K562 (cell line): ENCODE measurements at regions not wholly inside any gene's neighbourhood (a gene's known extent, or its start where the extent isn't known, plus 50 kb on each side); places are given as distances from the start of the nearest gene placed in this dataset.

Experiments used
- ATF1 ChIP-seq, 2 experiments: fragments of 450-650 bp in 1 of 2; IDR thresholded peaks; 2 replicates each; pipeline ENCODE4 v1.6.1; 2016; ENCODE audit warnings: missing compliant biosample characterization in 1 of 2, missing genetic modification characterization in 1 of 2
- CCAR2 ChIP-seq: fragments of 200-400 bp; formaldehyde crosslinking; IDR thresholded peaks from 2 replicates; pipeline ENCODE4 v1.6.1; 2017; ENCODE audit warnings: mild to moderate bottlenecking, low read depth, low read length
- COPS2 ChIP-seq: fragments of 450-650 bp; conservative IDR thresholded peaks from 2 replicates; pipeline ENCODE4 v1.6.1; 2016; ENCODE audit warnings: mild to moderate bottlenecking, moderate library complexity
- ELF1 ChIP-seq: fragments of 200-800 bp; sonication (Bioruptor generic); IDR thresholded peaks from 2 replicates; pipeline ENCODE4 v1.6.1; 2016; ENCODE audit warnings: missing genetic modification characterization, missing compliant biosample characterization
- JUND ChIP-seq, 2 experiments: IDR thresholded peaks; 2 replicates in 1 of 2; 3 replicates in 1 of 2; pipeline ENCODE4 v1.6.1; 2011; ENCODE audit warnings: borderline replicate concordance in 2 of 2, low read depth in 2 of 2, low read length in 2 of 2, improper control_type of control experiment in 1 of 2, missing biosample characterization in 1 of 2, missing genetic modification characterization in 1 of 2, missing genetic modification reagents in 1 of 2
- KDM5B ChIP-seq: fragments of 200-600 bp; sonication (generic); IDR thresholded peaks from 2 replicates; pipeline ENCODE4 v1.6.1; 2012; ENCODE audit warnings: low read depth, mild to moderate bottlenecking, moderate library complexity, low read length, control low read depth, inconsistent platforms; ENCODE audit not compliant: insufficient replicate concordance
- MAFF ChIP-seq: IDR thresholded peaks from 2 replicates; pipeline ENCODE4 v1.6.1; 2012; ENCODE audit warnings: low read length, improper control_type of control experiment
- NFE2L1 ChIP-seq: fragments of 450-650 bp; IDR thresholded peaks from 2 replicates; pipeline ENCODE4 v1.6.1; 2016; ENCODE audit warnings: missing genetic modification characterization, low read depth, mild to moderate bottlenecking, missing compliant biosample characterization, moderate library complexity, borderline replicate concordance
- RBM17 ChIP-seq: fragments of 200-400 bp; formaldehyde crosslinking; IDR thresholded peaks from 2 replicates; pipeline ENCODE4 v1.6.1; 2017; ENCODE audit warnings: low read depth, mild to moderate bottlenecking, low read length, borderline replicate concordance
- RFX7 ChIP-seq: fragments of 250-450 bp; sonication (Bioruptor Pico); IDR thresholded peaks from 2 replicates; pipeline ENCODE4 v1.5.1; 2021; ENCODE audit warnings: mild to moderate bottlenecking
- SMAD1 ChIP-seq: fragments of 150-350 bp; IDR thresholded peaks from 2 replicates; pipeline ENCODE4 v1.6.1; 2014; ENCODE audit warnings: low read length, low read depth; ENCODE audit not compliant: partially characterized antibody
- SNIP1 ChIP-seq: fragments of 450-650 bp; IDR thresholded peaks from 2 replicates; pipeline ENCODE4 v1.7.1; 2017; ENCODE audit warnings: low read depth, mild to moderate bottlenecking
- SOX6 ChIP-seq: fragments of 450-650 bp; IDR thresholded peaks from 2 replicates; pipeline ENCODE4 v1.6.1; 2014; ENCODE audit warnings: mild to moderate bottlenecking
- SUPT5H ChIP-seq: fragments of 450-650 bp; IDR thresholded peaks from 2 replicates; pipeline ENCODE4 v1.6.1; 2016
- ZBTB17 ChIP-seq: fragments of 450-650 bp; formaldehyde crosslinking; IDR thresholded peaks from 2 replicates; pipeline ENCODE4 v1.4.0; 2020; ENCODE audit warnings: mild to moderate bottlenecking
- ZBTB43 ChIP-seq: sonication (generic); formaldehyde crosslinking; IDR thresholded peaks from 2 replicates; pipeline ENCODE4 v1.8.0; 2023; ENCODE audit warnings: mild to moderate bottlenecking, missing genetic modification reagents
- ZBTB7A ChIP-seq: IDR thresholded peaks from 2 replicates; pipeline ENCODE4 v1.6.1; 2011; ENCODE audit warnings: low read depth, mild to moderate bottlenecking, low read length, moderate library complexity, borderline replicate concordance; ENCODE audit not compliant: control insufficient read depth
- ZBTB8A ChIP-seq: fragments of 450-650 bp; IDR thresholded peaks from 2 replicates; pipeline ENCODE4 v1.6.1; 2018; ENCODE audit warnings: mild to moderate bottlenecking, moderate library complexity; ENCODE audit not compliant: partially characterized antibody
- ZNF224 ChIP-seq: sonication (generic); formaldehyde crosslinking; IDR thresholded peaks from 2 replicates; pipeline ENCODE4 v1.8.0; 2022; ENCODE audit warnings: mild to moderate bottlenecking, missing genetic modification reagents
- ZNF3 ChIP-seq: fragments of 250-450 bp; sonication (Bioruptor Pico); IDR thresholded peaks from 2 replicates; pipeline ENCODE4 v1.5.0; 2021; ENCODE audit warnings: mild to moderate bottlenecking, moderate library complexity
- ZNF449 ChIP-seq: fragments of 250-450 bp; sonication (Bioruptor Pico); IDR thresholded peaks from 2 replicates; pipeline ENCODE4 v1.8.0; 2022; ENCODE audit warnings: moderate library complexity, mild to moderate bottlenecking, inconsistent platforms
- TF ChIP-seq, protein P1 (sequence below): sonication (generic); formaldehyde crosslinking; IDR thresholded peaks from 2 replicates; pipeline ENCODE4 v1.8.0; 2022; ENCODE audit warnings: missing genetic modification reagents, mild to moderate bottlenecking, moderate library complexity, borderline replicate concordance
- TF ChIP-seq, protein P2 (sequence below): IDR thresholded peaks from 2 replicates; pipeline ENCODE4 v1.6.1; 2011; ENCODE audit warnings: borderline replicate concordance, low read depth, mild to moderate bottlenecking, moderate library complexity, low read length; ENCODE audit not compliant: insufficient read depth, poor library complexity, severe bottlenecking

DNA sequence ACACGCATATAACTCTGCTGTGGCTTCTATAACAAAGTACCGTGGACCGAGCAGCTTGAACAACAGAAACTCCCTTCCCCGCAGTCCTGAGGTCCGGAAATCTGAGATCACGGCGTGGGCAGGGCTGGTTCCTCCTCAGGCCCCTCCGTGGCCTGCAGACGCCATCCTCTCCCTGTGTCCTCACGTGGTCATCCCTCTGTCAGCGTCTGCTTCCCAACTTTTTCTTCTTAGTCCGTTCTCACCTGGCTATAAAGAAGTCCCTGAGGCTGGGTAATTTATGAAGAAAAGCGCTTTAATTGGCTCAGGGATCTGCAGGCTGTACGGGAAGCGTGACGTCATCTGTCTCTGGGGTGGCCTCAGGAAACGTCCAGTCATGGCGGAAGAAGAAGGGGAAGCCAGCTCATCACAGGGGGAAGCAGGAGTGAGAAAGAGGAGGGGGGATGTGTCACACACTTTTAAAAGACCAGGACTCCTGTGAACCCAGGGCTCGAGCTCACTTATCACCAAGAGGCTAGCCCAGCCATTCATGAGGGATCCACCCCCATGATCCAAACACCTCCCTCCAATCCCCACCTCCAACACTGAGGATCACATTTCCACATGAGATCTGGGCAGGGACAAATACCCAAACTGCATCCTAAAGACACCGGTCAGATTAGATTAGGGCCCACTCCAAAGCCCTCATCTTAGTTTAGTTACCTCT, 91.2 kb upstream of the INSIG1 start (continued):
- TF ChIP-seq COPS2 = no peak
- TF ChIP-seq ZBTB7A = no peak; the same call in 1 of the 2 replicates
- no peak for TF ChIP-seq KDM5B
- no peak; the same call in 1 of the 2 replicates for TF ChIP-seq SUPT5H
- TF ChIP-seq RFX7 (CRISPR knock-in tag) = no peak
- TF ChIP-seq MAFF = peak; percentile 73
- TF ChIP-seq CCAR2 = no peak
- TF ChIP-seq ATF1 (CRISPR knock-in tag; IDR thresholded peaks at IDR 0.05) = peak; percentile 72
- TF ChIP-seq ATF1 (tag; IDR thresholded peaks at IDR 0.05) = peak; percentile 98
- peak; percentile 94 for TF ChIP-seq JUND (IDR thresholded peaks at IDR 0.05; ENCODE audit: borderline replicate concordance, low read depth, low read length)
- TF ChIP-seq JUND (tag; IDR thresholded peaks at IDR 0.05; ENCODE audit: borderline replicate concordance, low read depth, low read length) = peak; percentile 74
- TF ChIP-seq ZBTB17 = no peak
- TF ChIP-seq, protein P1, sequence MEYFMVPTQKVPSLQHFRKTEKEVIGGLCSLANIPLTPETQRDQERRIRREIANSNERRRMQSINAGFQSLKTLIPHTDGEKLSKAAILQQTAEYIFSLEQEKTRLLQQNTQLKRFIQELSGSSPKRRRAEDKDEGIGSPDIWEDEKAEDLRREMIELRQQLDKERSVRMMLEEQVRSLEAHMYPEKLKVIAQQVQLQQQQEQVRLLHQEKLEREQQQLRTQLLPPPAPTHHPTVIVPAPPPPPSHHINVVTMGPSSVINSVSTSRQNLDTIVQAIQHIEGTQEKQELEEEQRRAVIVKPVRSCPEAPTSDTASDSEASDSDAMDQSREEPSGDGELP = peak; percentile 45; the same call in 1 of the 2 replicates
- TF ChIP-seq ELF1 (tag) = peak; percentile 70
- no peak for TF ChIP-seq ZNF224 (CRISPR knock-in tag)
- peak; percentile 97 for TF ChIP-seq ZBTB43 (CRISPR knock-in tag)
- peak; percentile 5; the same call in 1 of the 2 replicates for TF ChIP-seq NFE2L1 (tag)
- no peak for TF ChIP-seq SOX6
- TF ChIP-seq ZNF3 = no peak
- TF ChIP-seq, protein P2, sequence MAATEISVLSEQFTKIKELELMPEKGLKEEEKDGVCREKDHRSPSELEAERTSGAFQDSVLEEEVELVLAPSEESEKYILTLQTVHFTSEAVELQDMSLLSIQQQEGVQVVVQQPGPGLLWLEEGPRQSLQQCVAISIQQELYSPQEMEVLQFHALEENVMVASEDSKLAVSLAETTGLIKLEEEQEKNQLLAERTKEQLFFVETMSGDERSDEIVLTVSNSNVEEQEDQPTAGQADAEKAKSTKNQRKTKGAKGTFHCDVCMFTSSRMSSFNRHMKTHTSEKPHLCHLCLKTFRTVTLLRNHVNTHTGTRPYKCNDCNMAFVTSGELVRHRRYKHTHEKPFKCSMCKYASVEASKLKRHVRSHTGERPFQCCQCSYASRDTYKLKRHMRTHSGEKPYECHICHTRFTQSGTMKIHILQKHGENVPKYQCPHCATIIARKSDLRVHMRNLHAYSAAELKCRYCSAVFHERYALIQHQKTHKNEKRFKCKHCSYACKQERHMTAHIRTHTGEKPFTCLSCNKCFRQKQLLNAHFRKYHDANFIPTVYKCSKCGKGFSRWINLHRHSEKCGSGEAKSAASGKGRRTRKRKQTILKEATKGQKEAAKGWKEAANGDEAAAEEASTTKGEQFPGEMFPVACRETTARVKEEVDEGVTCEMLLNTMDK = no peak
- no peak for TF ChIP-seq SNIP1
- no peak for TF ChIP-seq ZNF449 (CRISPR knock-in tag)
- no peak for TF ChIP-seq ZBTB8A
- TF ChIP-seq RBM17 = no peak
- TF ChIP-seq SMAD1 = no peak
